ENCODE measurements at regions not wholly inside any gene's neighbourhood (a gene's known extent, or its start where the extent isn't known, plus 50 kb on each side); places are given as distances from the start of the nearest gene placed in this dataset.

DNA sequence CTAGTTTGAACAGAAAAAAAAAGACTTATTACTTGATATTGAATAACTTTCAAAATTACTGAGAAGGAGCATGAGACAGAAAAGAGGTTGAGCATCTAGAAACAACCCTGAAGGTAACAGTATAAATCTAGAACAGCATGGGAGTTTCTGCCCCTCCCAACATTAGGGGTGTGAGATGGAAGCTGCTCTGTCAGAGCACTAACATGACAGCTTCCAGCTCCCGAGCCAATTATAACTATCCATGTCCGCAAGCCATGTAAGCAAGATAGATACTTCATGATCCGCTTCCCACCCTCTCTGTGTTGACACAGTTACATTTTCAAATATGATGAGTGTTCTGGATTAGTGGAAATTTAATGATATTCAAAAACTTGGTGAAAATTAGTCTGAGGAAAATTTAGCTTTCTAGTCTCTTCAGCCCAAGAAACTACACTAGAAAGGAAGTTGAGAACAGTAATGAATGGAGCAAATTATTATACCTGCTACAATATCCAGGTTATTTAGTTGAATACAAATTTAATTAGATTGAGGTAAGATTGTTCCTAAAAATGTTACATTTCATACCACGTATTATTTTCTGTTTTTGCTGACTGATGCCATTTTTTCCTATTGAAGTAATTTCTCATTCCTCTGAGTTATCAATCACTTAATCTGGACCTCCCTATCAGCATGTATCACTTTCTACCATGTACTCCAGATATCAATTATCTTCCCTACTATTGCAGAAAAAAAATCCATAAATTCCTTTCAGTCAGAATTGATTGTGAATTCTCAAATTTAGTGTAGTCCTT lies 129.3 kb upstream of the SLIT2 start:
- in situ Hi-C loops (cut with HindIII; ENCODE audit: extremely low pct_ligation_motif_present, low pct_unique_long_range_greater_than_20kb): no loop called here
- H3K4me2 ChIP-seq (ENCODE audit: low read depth, low read length): no peak overlapping the region
- H3K27me3 ChIP-seq (ENCODE audit: control insufficient read depth in 1 of 2, insufficient read depth in 2 of 2, low read length in 2 of 2): no peaks in the 10 kb centered on the region
- ChIA-PET POLR2A (no interaction called here), CTCF (ENCODE audit: low intra/inter-chr PET ratio, low total read pairs) (no interaction called here)
- no peaks in the 10 kb centered on the region for H3K36me3 ChIP-seq (replicated peaks in 1 of 2; ENCODE audit: control insufficient read depth in 1 of 2, insufficient read depth in 2 of 2, low read length in 2 of 2)
- no TSS peak for BruUV-seq (replicated peaks)
- intact Hi-C loops (cut with micrococcal nuclease; ENCODE audit: unreplicated experiment): no loop called here
- no peaks in the 10 kb centered on the region for H4K20me1 ChIP-seq (ENCODE audit: insufficient read depth, low read length)
- no peak for DNase-seq (ENCODE audit: low spot score)
- no peak for TF ChIP-seq TFE3 (CRISPR knock-in tag; IDR thresholded peaks at IDR 0.05)
- no peak for TF ChIP-seq ZNF878 (CRISPR knock-in tag; IDR thresholded peaks at IDR 0.05)
- no peak for TF ChIP-seq SKI (IDR thresholded peaks at IDR 0.05; ENCODE audit: partially characterized antibody)
- no peak for TF ChIP-seq TBX3 (IDR thresholded peaks at IDR 0.05; ENCODE audit: borderline replicate concordance)
- TF ChIP-seq, protein P1, sequence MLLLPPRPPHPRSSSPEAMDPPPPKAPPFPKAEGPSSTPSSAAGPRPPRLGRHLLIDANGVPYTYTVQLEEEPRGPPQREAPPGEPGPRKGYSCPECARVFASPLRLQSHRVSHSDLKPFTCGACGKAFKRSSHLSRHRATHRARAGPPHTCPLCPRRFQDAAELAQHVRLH (CRISPR knock-in tag; IDR thresholded peaks at IDR 0.05; ENCODE audit: borderline replicate concordance, low read depth): no peak
- TF ChIP-seq MAFF (IDR thresholded peaks at IDR 0.05; ENCODE audit: low read depth, low read length): peak; percentile 86
- TF ChIP-seq, protein P2, sequence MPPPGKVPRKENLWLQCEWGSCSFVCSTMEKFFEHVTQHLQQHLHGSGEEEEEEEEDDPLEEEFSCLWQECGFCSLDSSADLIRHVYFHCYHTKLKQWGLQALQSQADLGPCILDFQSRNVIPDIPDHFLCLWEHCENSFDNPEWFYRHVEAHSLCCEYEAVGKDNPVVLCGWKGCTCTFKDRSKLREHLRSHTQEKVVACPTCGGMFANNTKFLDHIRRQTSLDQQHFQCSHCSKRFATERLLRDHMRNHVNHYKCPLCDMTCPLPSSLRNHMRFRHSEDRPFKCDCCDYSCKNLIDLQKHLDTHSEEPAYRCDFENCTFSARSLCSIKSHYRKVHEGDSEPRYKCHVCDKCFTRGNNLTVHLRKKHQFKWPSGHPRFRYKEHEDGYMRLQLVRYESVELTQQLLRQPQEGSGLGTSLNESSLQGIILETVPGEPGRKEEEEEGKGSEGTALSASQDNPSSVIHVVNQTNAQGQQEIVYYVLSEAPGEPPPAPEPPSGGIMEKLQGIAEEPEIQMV (CRISPR knock-in tag; IDR thresholded peaks at IDR 0.05; ENCODE audit: low read depth): no peak
- TF ChIP-seq MAFK (conservative IDR thresholded peaks at IDR 0.05 in 1 of 2, IDR thresholded peaks at IDR 0.05 in 1 of 2; ENCODE audit: low read length in 2 of 2): peak; percentile 73 to 90
- TF ChIP-seq, protein P3, sequence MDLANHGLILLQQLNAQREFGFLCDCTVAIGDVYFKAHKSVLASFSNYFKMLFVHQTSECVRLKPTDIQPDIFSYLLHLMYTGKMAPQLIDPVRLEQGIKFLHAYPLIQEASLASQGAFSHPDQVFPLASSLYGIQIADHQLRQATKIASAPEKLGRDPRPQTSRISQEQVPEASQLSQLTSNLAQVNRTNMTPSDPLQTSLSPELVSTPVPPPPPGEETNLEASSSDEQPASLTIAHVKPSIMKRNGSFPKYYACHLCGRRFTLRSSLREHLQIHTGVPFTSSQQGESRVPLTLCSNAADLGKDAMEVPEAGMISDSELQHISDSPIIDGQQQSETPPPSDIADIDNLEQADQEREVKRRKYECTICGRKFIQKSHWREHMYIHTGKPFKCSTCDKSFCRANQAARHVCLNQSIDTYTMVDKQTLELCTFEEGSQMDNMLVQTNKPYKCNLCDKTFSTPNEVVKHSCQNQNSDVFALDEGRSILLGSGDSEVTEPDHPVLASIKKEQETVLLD (CRISPR knock-in tag; IDR thresholded peaks at IDR 0.05; ENCODE audit: low read depth): no peak
- TF ChIP-seq TRIM24 (CRISPR knock-in tag; IDR thresholded peaks at IDR 0.05): no peak
- TF ChIP-seq, protein P4, sequence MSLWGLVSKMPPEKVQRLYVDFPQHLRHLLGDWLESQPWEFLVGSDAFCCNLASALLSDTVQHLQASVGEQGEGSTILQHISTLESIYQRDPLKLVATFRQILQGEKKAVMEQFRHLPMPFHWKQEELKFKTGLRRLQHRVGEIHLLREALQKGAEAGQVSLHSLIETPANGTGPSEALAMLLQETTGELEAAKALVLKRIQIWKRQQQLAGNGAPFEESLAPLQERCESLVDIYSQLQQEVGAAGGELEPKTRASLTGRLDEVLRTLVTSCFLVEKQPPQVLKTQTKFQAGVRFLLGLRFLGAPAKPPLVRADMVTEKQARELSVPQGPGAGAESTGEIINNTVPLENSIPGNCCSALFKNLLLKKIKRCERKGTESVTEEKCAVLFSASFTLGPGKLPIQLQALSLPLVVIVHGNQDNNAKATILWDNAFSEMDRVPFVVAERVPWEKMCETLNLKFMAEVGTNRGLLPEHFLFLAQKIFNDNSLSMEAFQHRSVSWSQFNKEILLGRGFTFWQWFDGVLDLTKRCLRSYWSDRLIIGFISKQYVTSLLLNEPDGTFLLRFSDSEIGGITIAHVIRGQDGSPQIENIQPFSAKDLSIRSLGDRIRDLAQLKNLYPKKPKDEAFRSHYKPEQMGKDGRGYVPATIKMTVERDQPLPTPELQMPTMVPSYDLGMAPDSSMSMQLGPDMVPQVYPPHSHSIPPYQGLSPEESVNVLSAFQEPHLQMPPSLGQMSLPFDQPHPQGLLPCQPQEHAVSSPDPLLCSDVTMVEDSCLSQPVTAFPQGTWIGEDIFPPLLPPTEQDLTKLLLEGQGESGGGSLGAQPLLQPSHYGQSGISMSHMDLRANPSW (CRISPR knock-in tag; IDR thresholded peaks at IDR 0.05; ENCODE audit: borderline replicate concordance): no peak
- TF ChIP-seq ZNF124 (CRISPR knock-in tag; IDR thresholded peaks at IDR 0.05): no peak
- TF ChIP-seq ZFP90 (CRISPR knock-in tag; IDR thresholded peaks at IDR 0.05; ENCODE audit: borderline replicate concordance): no peak
- no peak for TF ChIP-seq NR2F1 (CRISPR knock-in tag; IDR thresholded peaks at IDR 0.05)
- no peak for TF ChIP-seq ATM (IDR thresholded peaks at IDR 0.05; ENCODE audit: borderline replicate concordance)
- TF ChIP-seq HMG20A (CRISPR knock-in tag; IDR thresholded peaks at IDR 0.05; ENCODE audit: borderline replicate concordance): no peak
- TF ChIP-seq ZFYVE20 (CRISPR knock-in tag; IDR thresholded peaks at IDR 0.05; ENCODE audit: borderline replicate concordance, low read depth): no peak
- H3K4me1 ChIP-seq (ENCODE audit: insufficient read depth, low read length): no peaks in the 10 kb centered on the region
- no peak overlapping the region for H2AFZ ChIP-seq (ENCODE audit: low read length)
- H3K79me2 ChIP-seq (ENCODE audit: insufficient read depth, low read length): no peaks in the 10 kb centered on the region
- H3K9ac ChIP-seq (ENCODE audit: insufficient read depth, low read depth, low read length): no peak overlapping the region
- H3K27ac ChIP-seq (ENCODE audit: extremely low read length, insufficient read depth, low read length): no peak overlapping the region
- no peak overlapping the region for H3K4me3 ChIP-seq (replicated peaks in 1 of 3; ENCODE audit: insufficient read depth in 1 of 3, low read depth in 2 of 3, low read length in 3 of 3)
- 0% methylated on average over 4 of the region's 4 CpGs for WGBS (ENCODE audit: low lambda C conversion rate)
- H3K9me3 ChIP-seq (ENCODE audit: low read length): peaks cover 66% of the 10 kb centered on the region
- FAIRE-seq: no peak
- ATAC-seq: no peak

Measured in HepG2 (cell line).